Liver (tissue), 8 donors: ENCODE measurements at regions not wholly inside any gene's neighbourhood (a gene's known extent, or its start where the extent isn't known, plus 50 kb on each side); places are given as distances from the start of the nearest gene placed in this dataset.

Source experiments
- DNase-seq: peaks from one replicate; pipeline ENCODE4 v3.0.0-alpha.2; 2017; ENCODE audit warnings: low spot score
- H3K27ac ChIP-seq, 2 donors: one replicate each; pipeline ENCODE4 v1.7.0; 2013; ENCODE audit warnings: inconsistent platforms in 2 of 2, low read length in 2 of 2, control low read depth in 1 of 2, low read depth in 1 of 2, mild to moderate bottlenecking in 1 of 2
- H3K27me3 ChIP-seq, 4 donors: one replicate each; pipeline versions ENCODE4 v1.6.1 to v1.7.0; 2013; ENCODE audit warnings: low read length in 3 of 4, inconsistent platforms in 1 of 4, mild to moderate bottlenecking in 1 of 4, moderate library complexity in 1 of 4; ENCODE audit not compliant: control insufficient read depth in 4 of 4, insufficient read depth in 4 of 4
- H3K36me3 ChIP-seq, 4 donors: one replicate each; pipeline versions ENCODE4 v1.6.1 to v1.7.0; 2013; ENCODE audit warnings: low read length in 3 of 4, mild to moderate bottlenecking in 3 of 4, low read depth in 1 of 4, moderate library complexity in 1 of 4; ENCODE audit not compliant: control insufficient read depth in 4 of 4, insufficient read depth in 3 of 4
- H3K4me1 ChIP-seq, 4 donors: one replicate each; pipeline versions ENCODE4 v1.6.1 to v1.7.0; 2013; ENCODE audit warnings: low read length in 3 of 4, mild to moderate bottlenecking in 3 of 4, moderate library complexity in 1 of 4; ENCODE audit not compliant: control insufficient read depth in 4 of 4, insufficient read depth in 4 of 4
- H3K4me3 ChIP-seq, 3 donors: one replicate each; pipeline versions ENCODE4 v1.6.1 to v1.7.0; 2013; ENCODE audit warnings: low read length in 3 of 3, control low read depth in 1 of 3, low read depth in 1 of 3, mild to moderate bottlenecking in 1 of 3
- H3K9ac ChIP-seq, 2 donors: one replicate each; pipeline ENCODE4 v1.7.0; 2013; ENCODE audit warnings: low read length in 2 of 2, mild to moderate bottlenecking in 2 of 2, moderate library complexity in 2 of 2, control low read depth in 1 of 2, low read depth in 1 of 2
- H3K9me3 ChIP-seq, 4 donors: one replicate each; pipeline versions ENCODE4 v1.6.1 to v1.7.0; 2013; ENCODE audit warnings: low read length in 3 of 4; ENCODE audit not compliant: control insufficient read depth in 4 of 4
- EGR1 ChIP-seq, 2 donors: IDR thresholded peaks; 2 replicates each; pipeline ENCODE4 v1.6.1; 2016 to 2018; ENCODE audit warnings: antibody characterized with exemption in 2 of 2, low read depth in 2 of 2
- FOXA1 ChIP-seq: IDR thresholded peaks from 2 replicates; pipeline ENCODE4 v1.6.1; 2016; ENCODE audit warnings: antibody characterized with exemption
- FOXA2 ChIP-seq: IDR thresholded peaks from 2 replicates; pipeline ENCODE4 v1.6.1; 2016; ENCODE audit warnings: antibody characterized with exemption
- GABPA ChIP-seq, 2 donors: IDR thresholded peaks in 1 of 2; conservative IDR thresholded peaks in 1 of 2; 2 replicates each; pipeline ENCODE4 v1.6.1; 2016; ENCODE audit warnings: antibody characterized with exemption in 2 of 2, mild to moderate bottlenecking in 1 of 2, moderate library complexity in 1 of 2
- HNF4G ChIP-seq: IDR thresholded peaks from 2 replicates; pipeline ENCODE4 v1.6.1; 2016; ENCODE audit warnings: antibody characterized with exemption
- JUND ChIP-seq, 2 donors: IDR thresholded peaks; 2 replicates each; pipeline ENCODE4 v1.6.1; 2016; ENCODE audit warnings: antibody characterized with exemption in 2 of 2
- RAD21 ChIP-seq, 2 donors: IDR thresholded peaks; 2 replicates each; pipeline ENCODE4 v1.6.1; 2016; ENCODE audit warnings: antibody characterized with exemption in 2 of 2, mild to moderate bottlenecking in 2 of 2
- RXRA ChIP-seq, 2 donors: IDR thresholded peaks; 2 replicates each; pipeline ENCODE4 v1.6.1; 2017 to 2018; ENCODE audit warnings: antibody characterized with exemption in 2 of 2, mild to moderate bottlenecking in 1 of 2
- YY1 ChIP-seq: IDR thresholded peaks from 2 replicates; pipeline ENCODE4 v1.6.1; 2016; ENCODE audit warnings: antibody characterized with exemption, mild to moderate bottlenecking
- WGBS: extraction: QIAGEN DNeasy Blood & Tissue Kit; methylation state at CpG from one replicate; pipeline ENCODE4 v1.1.7; 2013; 5-methylcytosine and 5-hydroxymethylcytosine counted together
- TF ChIP-seq, protein P1 (sequence below): IDR thresholded peaks from 2 replicates; pipeline ENCODE4 v1.6.1; 2016; ENCODE audit warnings: antibody characterized with exemption
- TF ChIP-seq, protein P2 (sequence below): fragments of 150-350 bp; IDR thresholded peaks from 2 replicates; pipeline ENCODE4 v1.5.1; 2017; ENCODE audit warnings: improper control_type of control experiment, low read depth, low read length; ENCODE audit not compliant: missing input control
- TF ChIP-seq, protein P3 (sequence below): IDR thresholded peaks from 2 replicates; pipeline ENCODE4 v1.6.1; 2016; ENCODE audit warnings: antibody characterized with exemption
- donor health status: healthy.
- donor health status: healthy.
- donor health status: healthy.
- donor health status: healthy.
- donor health status: healthy.

DNA sequence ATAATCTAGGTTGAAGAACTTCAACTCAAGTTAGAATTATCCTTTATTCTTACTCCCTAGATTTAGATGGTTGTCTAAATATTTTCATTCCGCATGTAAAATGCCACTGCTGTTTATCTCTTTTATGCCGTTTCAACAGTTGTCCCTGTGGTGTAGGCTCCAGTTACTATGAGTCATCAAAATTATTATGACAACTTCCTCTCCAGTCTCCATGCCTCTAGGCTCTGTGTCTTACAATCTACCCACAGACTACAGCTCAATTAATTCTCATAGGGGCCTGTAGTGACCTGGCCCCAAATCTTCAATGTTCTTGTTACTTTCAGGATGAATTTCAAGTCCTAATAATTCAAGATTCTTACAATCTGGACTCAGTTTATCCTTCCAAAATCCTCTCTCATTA is 105.8 kb upstream of the UNC13C start (continued):
- TF ChIP-seq, protein P1, sequence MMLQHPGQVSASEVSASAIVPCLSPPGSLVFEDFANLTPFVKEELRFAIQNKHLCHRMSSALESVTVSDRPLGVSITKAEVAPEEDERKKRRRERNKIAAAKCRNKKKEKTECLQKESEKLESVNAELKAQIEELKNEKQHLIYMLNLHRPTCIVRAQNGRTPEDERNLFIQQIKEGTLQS = no peak
- no peak for TF ChIP-seq EGR1 (IDR thresholded peaks at IDR 0.05; ENCODE audit: low read depth in 2 of 2)
- TF ChIP-seq JUND (IDR thresholded peaks at IDR 0.05) = no peak
- no peak for TF ChIP-seq FOXA1

DNA sequence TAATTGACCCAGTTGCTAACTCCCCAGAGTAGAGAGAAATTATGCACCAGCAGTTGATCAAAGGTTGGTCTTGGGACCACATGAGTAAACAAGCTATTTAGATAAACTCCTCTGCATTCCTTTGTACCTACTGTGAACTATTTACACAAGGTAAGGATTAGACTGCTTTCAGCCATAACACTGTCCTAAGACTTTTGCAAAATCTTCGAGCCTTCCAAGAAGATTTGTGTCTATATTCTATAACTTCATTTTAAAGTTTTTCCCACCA is 108.5 kb upstream of the UNC13C start:
- Histone ChIP-seq H3K9ac (no peak overlapping the region), H3K4me1 (no peaks in the 10 kb centered on the region), H3K27ac (no peak overlapping the region), H3K4me3 (no peak overlapping the region), H3K9me3 (peaks cover 0 to 4% (median 3%) of the 10 kb centered on the region in 4 donors), H3K36me3 (no peaks in the 10 kb centered on the region), H3K27me3 (no peaks in the 10 kb centered on the region)
- TF ChIP-seq, protein P2, sequence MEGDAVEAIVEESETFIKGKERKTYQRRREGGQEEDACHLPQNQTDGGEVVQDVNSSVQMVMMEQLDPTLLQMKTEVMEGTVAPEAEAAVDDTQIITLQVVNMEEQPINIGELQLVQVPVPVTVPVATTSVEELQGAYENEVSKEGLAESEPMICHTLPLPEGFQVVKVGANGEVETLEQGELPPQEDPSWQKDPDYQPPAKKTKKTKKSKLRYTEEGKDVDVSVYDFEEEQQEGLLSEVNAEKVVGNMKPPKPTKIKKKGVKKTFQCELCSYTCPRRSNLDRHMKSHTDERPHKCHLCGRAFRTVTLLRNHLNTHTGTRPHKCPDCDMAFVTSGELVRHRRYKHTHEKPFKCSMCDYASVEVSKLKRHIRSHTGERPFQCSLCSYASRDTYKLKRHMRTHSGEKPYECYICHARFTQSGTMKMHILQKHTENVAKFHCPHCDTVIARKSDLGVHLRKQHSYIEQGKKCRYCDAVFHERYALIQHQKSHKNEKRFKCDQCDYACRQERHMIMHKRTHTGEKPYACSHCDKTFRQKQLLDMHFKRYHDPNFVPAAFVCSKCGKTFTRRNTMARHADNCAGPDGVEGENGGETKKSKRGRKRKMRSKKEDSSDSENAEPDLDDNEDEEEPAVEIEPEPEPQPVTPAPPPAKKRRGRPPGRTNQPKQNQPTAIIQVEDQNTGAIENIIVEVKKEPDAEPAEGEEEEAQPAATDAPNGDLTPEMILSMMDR = no peak
- no peak for TF ChIP-seq RAD21 (IDR thresholded peaks at IDR 0.05)
- TF ChIP-seq, protein P3, sequence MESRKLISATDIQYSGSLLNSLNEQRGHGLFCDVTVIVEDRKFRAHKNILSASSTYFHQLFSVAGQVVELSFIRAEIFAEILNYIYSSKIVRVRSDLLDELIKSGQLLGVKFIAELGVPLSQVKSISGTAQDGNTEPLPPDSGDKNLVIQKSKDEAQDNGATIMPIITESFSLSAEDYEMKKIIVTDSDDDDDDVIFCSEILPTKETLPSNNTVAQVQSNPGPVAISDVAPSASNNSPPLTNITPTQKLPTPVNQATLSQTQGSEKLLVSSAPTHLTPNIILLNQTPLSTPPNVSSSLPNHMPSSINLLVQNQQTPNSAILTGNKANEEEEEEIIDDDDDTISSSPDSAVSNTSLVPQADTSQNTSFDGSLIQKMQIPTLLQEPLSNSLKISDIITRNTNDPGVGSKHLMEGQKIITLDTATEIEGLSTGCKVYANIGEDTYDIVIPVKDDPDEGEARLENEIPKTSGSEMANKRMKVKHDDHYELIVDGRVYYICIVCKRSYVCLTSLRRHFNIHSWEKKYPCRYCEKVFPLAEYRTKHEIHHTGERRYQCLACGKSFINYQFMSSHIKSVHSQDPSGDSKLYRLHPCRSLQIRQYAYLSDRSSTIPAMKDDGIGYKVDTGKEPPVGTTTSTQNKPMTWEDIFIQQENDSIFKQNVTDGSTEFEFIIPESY = no peak
- TF ChIP-seq FOXA2 = no peak
- WGBS = 57% methylated on average over 1 of the region's 1 CpG
- DNase-seq = no peak

DNA sequence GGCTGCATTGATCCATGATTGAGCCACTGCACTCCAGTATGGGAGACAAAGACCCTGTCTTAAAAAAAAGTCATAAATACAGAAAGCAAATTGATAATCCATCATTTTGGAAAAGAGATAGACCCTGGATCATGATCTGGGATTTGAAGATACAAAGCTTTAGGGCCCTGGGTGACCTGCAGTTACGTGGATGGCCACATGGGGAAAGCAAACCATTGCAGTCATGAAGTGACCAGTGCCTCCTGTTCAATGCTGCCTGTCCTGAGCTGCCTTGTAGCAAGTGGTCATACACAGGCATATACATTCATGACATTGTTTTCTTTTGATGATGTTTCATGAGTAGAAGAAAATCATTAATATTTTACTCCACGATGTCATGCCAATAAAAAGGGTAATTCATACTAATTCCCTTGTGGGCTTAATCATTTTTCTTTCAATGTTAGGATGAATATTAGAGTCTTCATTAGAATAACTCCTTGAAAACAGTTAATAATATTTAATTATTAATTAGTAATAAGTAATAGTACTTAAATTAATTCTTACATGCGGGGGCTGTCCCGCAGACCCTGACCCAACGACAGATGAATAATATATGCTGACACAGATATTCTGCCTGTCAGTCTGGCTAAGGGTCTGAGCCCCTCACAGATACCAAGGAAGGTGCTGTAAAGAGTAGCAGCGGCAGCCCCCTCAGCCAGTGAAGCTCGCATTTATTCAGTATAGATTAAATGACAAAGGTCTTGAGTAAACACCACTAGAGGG is 109.0 kb upstream of the UNC13C start:
- H3K36me3 ChIP-seq = no peaks in the 10 kb centered on the region
- TF ChIP-seq EGR1 (IDR thresholded peaks at IDR 0.05; ENCODE audit: low read depth in 2 of 2) (no peak), JUND (IDR thresholded peaks at IDR 0.05) (no peak)
- H3K27me3 ChIP-seq = no peaks in the 10 kb centered on the region
- H3K27ac ChIP-seq = no peak overlapping the region
- peaks cover 0 to 4% (median 3%) of the 10 kb centered on the region in 4 donors for H3K9me3 ChIP-seq
- 96% methylated on average over 7 of the region's 7 CpGs for WGBS
- H3K9ac ChIP-seq = no peak overlapping the region
- DNase-seq = no peak
- H3K4me3 ChIP-seq = no peak overlapping the region
- no peaks in the 10 kb centered on the region for H3K4me1 ChIP-seq

DNA sequence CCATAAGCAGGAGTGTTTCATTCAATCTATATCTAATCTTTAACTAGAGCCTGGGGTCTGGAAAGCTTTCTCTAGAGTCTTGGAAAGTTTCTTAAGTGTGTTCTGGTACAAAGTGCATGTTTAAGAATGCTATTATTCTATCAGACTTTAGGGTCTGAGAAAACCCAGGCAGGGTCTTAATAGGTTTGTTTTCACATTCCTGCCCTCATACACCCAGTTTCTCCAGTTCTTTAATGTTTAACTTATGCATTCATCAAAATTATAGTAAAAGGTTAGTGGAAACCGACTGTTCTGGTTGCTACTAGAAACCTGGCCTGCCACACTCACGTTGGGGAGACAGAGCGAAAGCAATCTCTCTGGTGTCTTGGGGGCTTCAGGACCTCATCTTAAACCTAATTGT is 102.9 kb upstream of the WDR72 start:
- Histone ChIP-seq H3K27ac (no peak overlapping the region), H3K4me1 (no peaks in the 10 kb centered on the region), H3K36me3 (no peaks in the 10 kb centered on the region), H3K9ac (no peak overlapping the region), H3K9me3 (no peaks in the 10 kb centered on the region), H3K27me3 (no peaks in the 10 kb centered on the region), H3K4me3 (no peak overlapping the region)
- TF ChIP-seq YY1 = no peak
- no peak for TF ChIP-seq RXRA (IDR thresholded peaks at IDR 0.05)
- no peak for TF ChIP-seq HNF4G
- no peak for TF ChIP-seq GABPA (IDR thresholded peaks at IDR 0.05 in 1 of 2, conservative IDR thresholded peaks at IDR 0.05 in 1 of 2)
- no peak for TF ChIP-seq FOXA1
- no peak for TF ChIP-seq FOXA2
- TF ChIP-seq RAD21 (IDR thresholded peaks at IDR 0.05) = no peak
- TF ChIP-seq, protein P1 = no peak
- no peak for DNase-seq
- 76% methylated on average over 3 of the region's 3 CpGs for WGBS
